Vagina (tissue), 2 donors: ENCODE measurements at regions not wholly inside any gene's neighbourhood (a gene's known extent, or its start where the extent isn't known, plus 50 kb on each side); places are given as distances from the start of the nearest gene placed in this dataset.

Source experiments
- DNase-seq, 2 donors: peaks; one replicate each; pipeline ENCODE4 v3.0.0-alpha.2; 2017; ENCODE audit errors: extremely low spot score in 2 of 2
- H3K27ac ChIP-seq: fragments of 200-600 bp; sonication (generic); one replicate; pipeline ENCODE4 v1.5.1; 2019
- H3K27me3 ChIP-seq: fragments of 200-600 bp; sonication (generic); one replicate; pipeline ENCODE4 v1.5.1; 2019
- H3K36me3 ChIP-seq, 2 donors: fragments of 200-600 bp; sonication (generic); one replicate each; pipeline ENCODE4 v1.5.1; 2017 to 2019
- H3K4me1 ChIP-seq: fragments of 200-600 bp; sonication (generic); one replicate; pipeline ENCODE4 v1.5.1; 2019
- H3K4me3 ChIP-seq, 2 donors: fragments of 200-600 bp; sonication (generic); 1 replicate in 1 of 2; 2 replicates in 1 of 2; pipeline ENCODE4 v1.5.1; 2016 to 2019
- H3K9me3 ChIP-seq: fragments of 200-600 bp; sonication (generic); one replicate; pipeline ENCODE4 v1.5.1; 2019
- POLR2A ChIP-seq, 2 donors: fragments of 450-650 bp; IDR thresholded peaks; one replicate each; pipeline ENCODE4 v1.6.1; 2017; ENCODE audit warnings: antibody characterized with exemption in 2 of 2, mild to moderate bottlenecking in 2 of 2, moderate library complexity in 2 of 2
- POLR2AphosphoS5 ChIP-seq, 2 donors: sonication (generic); formaldehyde crosslinking; IDR thresholded peaks; one replicate each; pipeline ENCODE4 v1.9.0; 2017; ENCODE audit warnings: antibody characterized with exemption in 2 of 2, mild to moderate bottlenecking in 2 of 2, low read depth in 1 of 2; ENCODE audit not compliant: insufficient read depth in 1 of 2
- intact Hi-C: fragments of 100-400 bp; cut with DNase I; formaldehyde crosslinking; loops from one replicate; pipeline ENCODE4 v1.15.1; 2023
- TF ChIP-seq, protein P1 (sequence below), 3 experiments: fragments of 450-650 bp in 2 of 3; fragments of 200-600 bp in 1 of 3; sonication (generic) in 1 of 3; IDR thresholded peaks; one replicate each; pipeline ENCODE4 v1.5.1; 2017 to 2019; ENCODE audit warnings: antibody characterized with exemption in 3 of 3, mild to moderate bottlenecking in 2 of 3, moderate library complexity in 2 of 3

DNA sequence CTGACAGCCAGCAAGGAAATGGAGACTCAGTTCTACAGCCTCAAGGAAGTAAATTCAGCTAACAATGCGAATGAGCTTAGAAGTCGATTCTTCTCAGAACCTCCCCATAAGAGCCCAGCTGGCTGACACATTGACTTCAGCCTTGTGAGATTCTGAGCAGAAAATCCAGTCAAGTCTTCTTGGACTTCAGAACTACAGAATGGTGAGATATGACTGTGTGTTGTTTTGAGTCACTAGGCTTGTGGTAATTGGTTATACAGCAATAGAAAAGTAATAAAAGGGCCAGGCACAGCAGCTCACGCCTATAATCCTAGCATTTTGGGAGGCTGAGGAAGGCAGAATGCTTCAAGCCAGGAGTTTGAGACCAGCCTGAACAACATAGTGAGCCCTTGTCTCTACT is 161.8 kb upstream of the IVNS1ABP start:
- H3K4me1 ChIP-seq = no peaks in the 10 kb centered on the region

DNA sequence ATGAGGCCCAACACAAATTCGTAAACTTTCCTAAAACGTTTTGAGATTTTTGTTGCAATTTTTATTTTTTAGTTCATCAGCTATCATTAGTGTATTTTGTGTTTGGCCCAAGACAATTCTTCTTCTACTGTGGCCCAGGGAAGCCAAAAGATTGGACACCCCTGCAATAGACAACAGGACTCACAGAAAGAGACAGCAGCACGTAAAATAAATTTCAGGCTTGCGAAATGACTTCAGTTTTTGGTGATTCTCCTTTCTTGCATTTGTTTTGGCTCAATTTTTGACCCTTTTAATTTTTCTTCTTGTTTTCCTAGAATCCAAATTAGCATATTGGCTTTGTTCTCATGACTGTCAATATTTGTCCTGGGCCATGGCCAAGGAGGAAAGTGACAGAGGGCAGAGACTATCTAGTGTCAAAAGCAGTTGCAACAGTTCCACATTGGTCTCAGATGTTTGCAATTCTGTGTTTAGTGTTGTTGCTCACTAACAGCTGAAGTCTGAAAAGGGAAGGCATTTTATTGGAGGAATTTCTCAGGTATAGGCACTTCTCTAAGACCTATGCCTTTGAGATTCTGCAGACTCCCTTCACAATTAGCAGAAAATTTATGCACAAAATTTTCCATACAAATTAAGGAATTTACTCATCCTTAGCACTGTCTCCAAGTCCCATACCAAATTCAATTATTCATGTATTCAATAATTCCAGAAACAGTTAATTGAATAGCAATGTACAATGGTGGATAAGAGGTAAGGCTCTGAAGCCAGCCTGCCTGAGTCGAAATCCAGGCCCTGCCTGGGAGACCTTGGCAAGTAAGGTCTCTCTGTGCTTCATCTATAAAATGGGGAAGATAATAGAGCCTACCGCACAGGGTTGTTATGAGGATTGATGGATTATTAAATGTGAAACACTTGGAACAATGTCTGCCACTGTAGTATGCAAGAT is 160.9 kb upstream of the IVNS1ABP start:
- intact Hi-C loops = no loop called here
- H3K36me3 ChIP-seq = no peaks in the 10 kb centered on the region
- no peaks in the 10 kb centered on the region for H3K4me1 ChIP-seq
- no peaks in the 10 kb centered on the region for H3K9me3 ChIP-seq
- H3K4me3 ChIP-seq = no peak overlapping the region
- H3K27me3 ChIP-seq = no peaks in the 10 kb centered on the region
- no peak for DNase-seq
- no peak overlapping the region for H3K27ac ChIP-seq
- TF ChIP-seq, protein P1, sequence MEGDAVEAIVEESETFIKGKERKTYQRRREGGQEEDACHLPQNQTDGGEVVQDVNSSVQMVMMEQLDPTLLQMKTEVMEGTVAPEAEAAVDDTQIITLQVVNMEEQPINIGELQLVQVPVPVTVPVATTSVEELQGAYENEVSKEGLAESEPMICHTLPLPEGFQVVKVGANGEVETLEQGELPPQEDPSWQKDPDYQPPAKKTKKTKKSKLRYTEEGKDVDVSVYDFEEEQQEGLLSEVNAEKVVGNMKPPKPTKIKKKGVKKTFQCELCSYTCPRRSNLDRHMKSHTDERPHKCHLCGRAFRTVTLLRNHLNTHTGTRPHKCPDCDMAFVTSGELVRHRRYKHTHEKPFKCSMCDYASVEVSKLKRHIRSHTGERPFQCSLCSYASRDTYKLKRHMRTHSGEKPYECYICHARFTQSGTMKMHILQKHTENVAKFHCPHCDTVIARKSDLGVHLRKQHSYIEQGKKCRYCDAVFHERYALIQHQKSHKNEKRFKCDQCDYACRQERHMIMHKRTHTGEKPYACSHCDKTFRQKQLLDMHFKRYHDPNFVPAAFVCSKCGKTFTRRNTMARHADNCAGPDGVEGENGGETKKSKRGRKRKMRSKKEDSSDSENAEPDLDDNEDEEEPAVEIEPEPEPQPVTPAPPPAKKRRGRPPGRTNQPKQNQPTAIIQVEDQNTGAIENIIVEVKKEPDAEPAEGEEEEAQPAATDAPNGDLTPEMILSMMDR (IDR thresholded peaks at IDR 0.05) = no peak
- TF ChIP-seq POLR2AphosphoS5 (IDR thresholded peaks at IDR 0.05; ENCODE audit: insufficient read depth in 1 of 2, low read depth in 1 of 2) (no peak), POLR2A (IDR thresholded peaks at IDR 0.05) (no peak)

More for the DNA sequence above, 161.8 kb upstream of the IVNS1ABP start:
- Histone ChIP-seq H3K9me3 (no peaks in the 10 kb centered on the region), H3K27me3 (no peaks in the 10 kb centered on the region), H3K4me3 (no peak overlapping the region), H3K36me3 (no peaks in the 10 kb centered on the region), H3K27ac (no peak overlapping the region)
- TF ChIP-seq, protein P1 (IDR thresholded peaks at IDR 0.05) = no peak
- no peak for TF ChIP-seq POLR2AphosphoS5 (IDR thresholded peaks at IDR 0.05; ENCODE audit: insufficient read depth in 1 of 2, low read depth in 1 of 2)
- no peak for TF ChIP-seq POLR2A (IDR thresholded peaks at IDR 0.05)
- intact Hi-C loops = no loop called here
- DNase-seq = no peak

DNA sequence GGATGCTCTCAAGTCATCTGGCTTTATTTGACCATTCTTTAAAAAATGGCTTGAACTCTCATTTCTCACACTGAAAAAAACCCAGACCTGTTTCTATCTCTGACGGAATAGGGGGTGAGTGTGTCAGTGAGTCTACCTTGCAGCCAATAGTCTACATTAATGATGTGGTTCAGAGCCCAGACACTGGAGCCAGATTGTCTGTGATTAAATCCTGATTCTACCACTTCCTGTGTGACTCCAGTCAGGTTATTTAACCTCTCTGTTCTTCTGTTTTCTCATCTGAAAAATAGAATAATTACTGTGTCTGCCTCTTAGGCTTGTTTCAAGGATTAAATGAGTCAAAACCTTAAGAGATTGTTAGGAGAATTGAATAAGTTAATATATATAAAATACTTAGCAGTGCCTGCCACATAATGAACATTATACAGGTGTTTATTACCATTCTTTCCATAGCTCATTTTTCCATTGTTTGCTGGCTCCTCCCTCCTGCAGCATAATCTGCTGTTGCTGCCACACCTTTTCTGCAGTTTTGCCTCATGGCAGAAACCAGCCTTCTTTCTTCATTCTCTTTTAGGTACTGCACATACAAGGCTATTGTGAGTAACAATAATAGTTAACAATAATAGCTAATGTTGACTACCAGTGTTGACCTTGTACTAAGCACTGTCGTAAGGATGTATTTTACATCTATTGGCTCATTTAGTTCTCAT is 157.6 kb upstream of the IVNS1ABP start:
- no peaks in the 10 kb centered on the region for H3K9me3 ChIP-seq
- intact Hi-C loops = no loop called here
- no peaks in the 10 kb centered on the region for H3K27me3 ChIP-seq
- TF ChIP-seq, protein P1 (IDR thresholded peaks at IDR 0.05) = no peak
- TF ChIP-seq POLR2AphosphoS5 (IDR thresholded peaks at IDR 0.05; ENCODE audit: insufficient read depth in 1 of 2, low read depth in 1 of 2) = no peak
- no peak for TF ChIP-seq POLR2A (IDR thresholded peaks at IDR 0.05)
- no peaks in the 10 kb centered on the region for H3K36me3 ChIP-seq
- no peaks in the 10 kb centered on the region for H3K4me1 ChIP-seq
- no peak overlapping the region for H3K4me3 ChIP-seq
- no peak for DNase-seq
- H3K27ac ChIP-seq = no peak overlapping the region

DNA sequence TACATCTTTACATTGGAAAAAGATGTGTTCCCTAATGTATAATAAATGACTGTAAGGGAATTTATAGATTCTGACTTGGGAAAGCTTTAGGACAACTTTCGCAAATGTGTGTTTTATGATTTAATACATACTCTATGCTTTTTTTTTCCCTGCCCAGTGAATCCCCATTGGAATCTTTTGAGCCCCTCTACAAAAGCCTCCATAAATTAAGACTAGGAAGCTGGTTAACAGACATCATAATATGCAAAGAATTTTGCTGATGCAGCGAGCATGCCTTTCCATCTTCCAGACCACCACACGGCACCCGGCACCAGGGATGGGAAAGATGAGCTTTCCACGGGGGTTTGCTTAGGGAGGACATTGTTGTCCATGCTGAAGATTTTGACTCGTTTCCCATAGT is 156.1 kb upstream of the IVNS1ABP start:
- no peak overlapping the region for H3K27ac ChIP-seq
- no peak overlapping the region for H3K4me3 ChIP-seq
- no peaks in the 10 kb centered on the region for H3K9me3 ChIP-seq
- intact Hi-C loops = loop anchor here (2.0 kb wide), 1 partner anchor 22 kb away; no protein-coding TSS in a partner anchor
- no peaks in the 10 kb centered on the region for H3K36me3 ChIP-seq
- TF ChIP-seq POLR2A (IDR thresholded peaks at IDR 0.05) = no peak
- no peak for TF ChIP-seq POLR2AphosphoS5 (IDR thresholded peaks at IDR 0.05; ENCODE audit: insufficient read depth in 1 of 2, low read depth in 1 of 2)
- no peak for DNase-seq
- no peaks in the 10 kb centered on the region for H3K4me1 ChIP-seq
- no peaks in the 10 kb centered on the region for H3K27me3 ChIP-seq

DNA sequence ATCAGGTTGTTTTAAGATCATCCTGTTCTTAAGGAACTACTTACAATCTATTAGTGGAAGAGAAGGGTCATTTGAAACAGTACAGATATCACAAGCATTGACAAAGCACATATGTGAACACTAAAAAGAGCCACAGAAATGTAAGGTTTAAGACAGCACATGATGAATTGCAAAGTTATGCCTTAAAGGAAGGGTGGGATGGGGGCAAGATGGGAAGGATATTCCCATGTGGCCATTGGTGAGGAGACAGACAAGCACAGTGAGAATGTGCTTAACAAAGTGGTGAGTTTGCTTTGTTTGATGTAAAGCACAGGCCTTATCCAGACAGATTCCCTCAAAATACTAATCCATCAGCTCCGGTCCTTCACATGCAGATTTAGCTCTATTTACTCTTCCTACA is 151.6 kb upstream of the IVNS1ABP start:
- no peaks in the 10 kb centered on the region for H3K27me3 ChIP-seq
- TF ChIP-seq POLR2AphosphoS5 (IDR thresholded peaks at IDR 0.05; ENCODE audit: insufficient read depth in 1 of 2, low read depth in 1 of 2) = no peak
- TF ChIP-seq, protein P1 (IDR thresholded peaks at IDR 0.05) = no peak
- TF ChIP-seq POLR2A (IDR thresholded peaks at IDR 0.05) = no peak
- no peaks in the 10 kb centered on the region for H3K4me1 ChIP-seq
- no peak for DNase-seq
- intact Hi-C loops = no loop called here
- H3K36me3 ChIP-seq = no peaks in the 10 kb centered on the region
- no peaks in the 10 kb centered on the region for H3K9me3 ChIP-seq
- H3K27ac ChIP-seq = no peak overlapping the region
- no peak overlapping the region for H3K4me3 ChIP-seq
